Fibroblast of the aortic adventitia (primary cell): ENCODE measurements at regions not wholly inside any gene's neighbourhood (a gene's known extent, or its start where the extent isn't known, plus 50 kb on each side); places are given as distances from the start of the nearest gene placed in this dataset.
A peak's percentile ranks its signal among the peaks of the same experiment; 100 is the strongest.

Experiments used
- DNase-seq: peaks from one replicate; pipeline ENCODE4 v3.0.0-alpha.2; 2010; ENCODE audit warnings: low read depth
- H3K4me3 ChIP-seq: 2 replicates; pipeline ENCODE4 v1.5.1; 2011; ENCODE audit warnings: low read depth, mild to moderate bottlenecking, control low read depth, low read length, moderate library complexity
- TF ChIP-seq, protein P1 (sequence below): IDR thresholded peaks from 2 replicates; pipeline ENCODE4 v1.5.1; 2011; ENCODE audit warnings: mild to moderate bottlenecking, low read length, control low read depth, inconsistent platforms; ENCODE audit not compliant: insufficient read depth

DNA sequence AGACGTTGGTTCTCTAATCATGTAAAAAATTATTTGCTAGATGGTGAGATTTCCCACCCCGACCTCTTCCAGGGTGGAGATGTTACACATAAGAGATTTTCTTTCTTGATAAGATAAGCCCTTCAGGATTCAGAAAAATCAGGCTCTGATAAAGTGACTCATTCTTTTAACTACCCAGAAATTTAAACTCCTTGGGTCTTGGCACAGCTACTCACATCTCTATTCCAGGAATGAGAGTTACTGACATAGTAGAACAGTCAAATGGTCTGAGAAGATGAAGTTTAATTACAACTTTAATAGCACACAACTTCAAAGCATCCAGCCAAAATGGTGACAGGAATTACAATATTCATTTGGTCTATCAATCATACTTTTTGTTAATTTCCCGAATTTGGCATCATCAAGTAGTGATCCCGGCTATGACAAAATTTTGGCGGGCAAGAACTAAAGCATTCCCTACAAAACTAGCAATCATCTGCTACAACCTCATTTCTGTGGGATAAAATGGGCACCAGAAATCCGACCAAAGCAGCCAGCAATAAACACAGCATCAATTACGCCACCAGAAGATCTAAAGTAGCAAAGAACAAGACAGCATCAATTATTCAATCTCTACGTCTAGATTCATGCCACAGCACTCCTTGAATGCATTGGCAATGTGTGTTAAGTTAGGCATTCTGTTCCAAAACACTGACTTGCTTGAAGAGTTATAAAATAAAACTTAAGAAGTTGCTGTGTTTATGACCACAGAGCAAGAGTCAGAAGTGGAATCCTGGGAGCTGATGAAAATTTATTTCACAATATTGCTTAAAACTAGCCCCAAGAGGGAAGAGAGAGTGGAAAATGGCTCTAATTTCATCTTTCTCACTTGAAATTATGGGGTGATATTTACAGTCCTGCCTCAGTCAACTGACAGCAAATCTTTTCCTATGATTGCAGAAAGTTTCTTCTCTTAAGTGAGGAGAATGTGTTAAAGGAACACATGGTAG is 565.7 kb upstream of the ANKRD30A start:
- TF ChIP-seq, protein P1, sequence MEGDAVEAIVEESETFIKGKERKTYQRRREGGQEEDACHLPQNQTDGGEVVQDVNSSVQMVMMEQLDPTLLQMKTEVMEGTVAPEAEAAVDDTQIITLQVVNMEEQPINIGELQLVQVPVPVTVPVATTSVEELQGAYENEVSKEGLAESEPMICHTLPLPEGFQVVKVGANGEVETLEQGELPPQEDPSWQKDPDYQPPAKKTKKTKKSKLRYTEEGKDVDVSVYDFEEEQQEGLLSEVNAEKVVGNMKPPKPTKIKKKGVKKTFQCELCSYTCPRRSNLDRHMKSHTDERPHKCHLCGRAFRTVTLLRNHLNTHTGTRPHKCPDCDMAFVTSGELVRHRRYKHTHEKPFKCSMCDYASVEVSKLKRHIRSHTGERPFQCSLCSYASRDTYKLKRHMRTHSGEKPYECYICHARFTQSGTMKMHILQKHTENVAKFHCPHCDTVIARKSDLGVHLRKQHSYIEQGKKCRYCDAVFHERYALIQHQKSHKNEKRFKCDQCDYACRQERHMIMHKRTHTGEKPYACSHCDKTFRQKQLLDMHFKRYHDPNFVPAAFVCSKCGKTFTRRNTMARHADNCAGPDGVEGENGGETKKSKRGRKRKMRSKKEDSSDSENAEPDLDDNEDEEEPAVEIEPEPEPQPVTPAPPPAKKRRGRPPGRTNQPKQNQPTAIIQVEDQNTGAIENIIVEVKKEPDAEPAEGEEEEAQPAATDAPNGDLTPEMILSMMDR = no peak
- no peak for DNase-seq
- no peak overlapping the region for H3K4me3 ChIP-seq

DNA sequence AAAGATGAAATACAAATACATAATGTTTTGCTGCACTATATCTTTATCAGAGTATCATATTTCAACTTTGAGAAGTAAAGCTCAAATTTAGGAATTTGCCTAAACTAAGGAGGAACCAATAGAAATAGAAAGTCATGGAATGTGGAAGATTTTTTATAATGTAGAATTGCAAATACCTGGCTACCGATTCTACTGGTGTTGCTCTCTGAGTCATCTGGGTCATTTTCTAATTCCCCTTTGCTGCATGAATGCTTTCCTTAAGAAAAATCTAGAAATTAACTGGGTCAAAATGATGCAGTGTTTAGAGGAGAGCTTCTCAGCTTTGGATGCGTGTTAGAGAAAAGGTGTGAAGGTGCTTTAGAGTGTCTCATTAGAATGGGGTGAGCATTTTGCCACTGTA is 568.9 kb upstream of the ANKRD30A start:
- no peak for DNase-seq
- TF ChIP-seq, protein P1 = no peak

GRCh38 chr10:36555036-36555435 is 570.4 kb upstream of the ANKRD30A start:
- no peak for DNase-seq
- TF ChIP-seq, protein P1 = no peak
- no peak overlapping the region for H3K4me3 ChIP-seq

More for the DNA sequence above, 568.9 kb upstream of the ANKRD30A start:
- H3K4me3 ChIP-seq = no peak overlapping the region

DNA sequence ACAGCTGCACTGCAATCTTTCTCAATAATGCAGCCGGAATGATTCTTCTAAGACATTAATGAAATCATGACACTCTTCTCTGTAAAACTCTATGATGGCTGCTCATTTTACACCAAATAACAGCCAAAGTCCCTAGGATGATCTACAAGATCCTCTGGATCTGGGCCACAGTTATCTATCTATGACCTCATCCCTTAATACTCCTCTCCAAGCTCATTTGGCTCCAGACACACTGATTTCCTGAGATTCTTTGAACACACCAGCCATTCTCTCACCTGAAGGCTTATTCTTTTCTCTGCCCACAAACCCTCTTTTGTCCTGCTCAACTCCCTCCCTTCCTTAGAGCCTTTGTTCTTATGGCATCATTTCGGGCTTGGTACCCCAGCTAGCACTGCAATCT is 577.4 kb upstream of the ANKRD30A start:
- DNase-seq = peak; percentile 4
- TF ChIP-seq, protein P1 = no peak
- no peak overlapping the region for H3K4me3 ChIP-seq

- peak; percentile 61 for DNase-seq
- H3K4me3 ChIP-seq = no peak overlapping the region
- TF ChIP-seq, protein P1 = no peak
Observed at GRCh38 chr10:36542493-36542892, 582.9 kb upstream of the ANKRD30A start.

- TF ChIP-seq, protein P1 = no peak
- DNase-seq = no peak
- H3K4me3 ChIP-seq = no peak overlapping the region
Observed at GRCh38 chr10:36540611-36541010, 584.8 kb upstream of the ANKRD30A start.
